ENCODE measurements at regions not wholly inside any gene's neighbourhood (a gene's known extent, or its start where the extent isn't known, plus 50 kb on each side); places are given as distances from the start of the nearest gene placed in this dataset.

GRCh38 chr16:50996166-50996829 is 154.8 kb downstream of the SALL1 start:
- no peak for DNase-seq (ENCODE audit: low read depth in 3 of 3)

- no peak for DNase-seq (ENCODE audit: low read depth in 3 of 3)
Measured at GRCh38 chr16:50994995-50995394, 156.1 kb downstream of the SALL1 start.

- DNase-seq (ENCODE audit: low read depth in 3 of 3): no peak
Measured at GRCh38 chr16:50992350-50993032, 158.6 kb downstream of the SALL1 start.

- no peak for DNase-seq (ENCODE audit: low read depth in 3 of 3)
Measured at GRCh38 chr16:50991436-50991835, 159.6 kb downstream of the SALL1 start.

GRCh38 chr16:50991006-50991405 is 160.1 kb downstream of the SALL1 start:
- no peak for DNase-seq (ENCODE audit: low read depth in 3 of 3)

- no peak for DNase-seq (ENCODE audit: low read depth in 3 of 3)
Measured at GRCh38 chr16:50989047-50989446, 162.0 kb downstream of the SALL1 start.

- no peak for DNase-seq (ENCODE audit: low read depth in 3 of 3)
Measured at GRCh38 chr16:50988441-50988840, 162.6 kb downstream of the SALL1 start.

GRCh38 chr16:50986453-50986852 is 164.6 kb downstream of the SALL1 start:
- no peak for DNase-seq (ENCODE audit: low read depth in 3 of 3)

- no peak for DNase-seq (ENCODE audit: low read depth in 3 of 3)
Measured at GRCh38 chr16:50985733-50986132, 165.3 kb downstream of the SALL1 start.

- no peak for DNase-seq (ENCODE audit: low read depth in 3 of 3)
Measured at GRCh38 chr16:50984688-50985087, 166.4 kb downstream of the SALL1 start.

GRCh38 chr16:50982808-50983207 is 168.3 kb downstream of the SALL1 start:
- no peak for DNase-seq (ENCODE audit: low read depth in 3 of 3)

- no peak for DNase-seq (ENCODE audit: low read depth in 3 of 3)
Measured at GRCh38 chr16:50981951-50982350, 169.1 kb downstream of the SALL1 start.

GRCh38 chr16:50980666-50981065 is 170.4 kb downstream of the SALL1 start:
- no peak for DNase-seq (ENCODE audit: low read depth in 3 of 3)

- DNase-seq (ENCODE audit: low read depth in 3 of 3): no peak
Measured at GRCh38 chr16:50979806-50980620, 171.1 kb downstream of the SALL1 start.

- DNase-seq (ENCODE audit: low read depth in 3 of 3): no peak
Measured at GRCh38 chr16:50977138-50977537, 173.9 kb downstream of the SALL1 start.

- no peak for DNase-seq (ENCODE audit: low read depth in 3 of 3)
Measured at GRCh38 chr16:50974438-50975036, 176.5 kb downstream of the SALL1 start.

GRCh38 chr16:50972876-50973275 is 178.2 kb downstream of the SALL1 start:
- no peak for DNase-seq (ENCODE audit: low read depth in 3 of 3)

GRCh38 chr16:50970281-50970680 is 180.8 kb downstream of the SALL1 start:
- DNase-seq (ENCODE audit: low read depth in 3 of 3): no peak

GRCh38 chr16:50967827-50968612 is 183.1 kb downstream of the SALL1 start:
- no peak for DNase-seq (ENCODE audit: low read depth in 3 of 3)

- no peak for DNase-seq (ENCODE audit: low read depth in 3 of 3)
Measured at GRCh38 chr16:50964491-50964890, 186.6 kb downstream of the SALL1 start.

- no peak for DNase-seq (ENCODE audit: low read depth in 3 of 3)
Measured at GRCh38 chr16:50961952-50962351, 189.1 kb downstream of the SALL1 start.

Measured in stimulated activated CD4-positive, alpha-beta T cell treated with anti-CD3 and anti-CD28 coated beads, TNF-alpha, amount 100 ng/mL, for 24 hours (primary cell).